NOMO-1 (cell line): ENCODE measurements at regions not wholly inside any gene's neighbourhood (a gene's known extent, or its start where the extent isn't known, plus 50 kb on each side); places are given as distances from the start of the nearest gene placed in this dataset.

Experiments
- DNase-seq, 2 experiments: peaks; one replicate each; lab custom pipeline; 2025; ENCODE audit not compliant: unreplicated experiment in 2 of 2; lab: John Stamatoyannopoulos, UW

DNA sequence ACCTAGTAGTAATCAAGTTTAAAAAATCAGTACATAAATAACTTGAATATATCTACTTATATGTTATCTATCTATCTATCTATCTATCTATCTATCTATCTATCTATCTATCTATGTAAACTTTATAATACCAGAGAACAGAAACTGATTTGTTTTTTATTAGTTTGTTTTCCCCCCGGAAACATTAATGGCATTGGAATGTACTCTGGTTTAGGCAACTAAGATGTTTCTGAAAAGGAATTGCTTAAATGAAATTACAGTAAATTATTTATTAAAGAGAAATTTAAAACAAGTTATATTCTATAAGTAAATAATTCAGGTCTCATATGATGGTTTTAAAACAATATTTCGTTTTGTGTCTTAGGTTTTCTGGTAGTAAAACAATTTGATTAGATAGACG is 681.0 kb upstream of the ADAMTS5 start:
- no peak for DNase-seq

DNA sequence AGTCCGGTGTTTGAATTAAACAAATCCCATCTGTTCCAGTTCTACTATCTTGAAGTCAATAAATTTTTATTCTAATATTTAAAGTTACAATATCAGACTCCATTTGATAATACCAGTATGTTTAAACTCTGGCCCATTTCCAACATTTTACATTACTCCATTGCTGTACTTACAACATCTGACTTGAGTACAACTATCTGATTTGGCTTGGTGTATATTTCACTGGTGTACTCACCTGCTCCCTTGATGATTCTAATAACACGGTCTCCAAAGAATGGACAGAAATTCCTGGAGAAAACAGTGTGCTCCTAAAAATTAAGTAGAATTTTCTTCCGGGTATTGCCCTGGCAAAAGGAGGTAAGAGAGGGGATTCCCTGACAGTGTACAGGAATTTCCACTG is 680.5 kb upstream of the ADAMTS5 start:
- DNase-seq: no peak

GRCh38 chr21:27646691-27647090 is 679.8 kb upstream of the ADAMTS5 start:
- DNase-seq: no peak

DNA sequence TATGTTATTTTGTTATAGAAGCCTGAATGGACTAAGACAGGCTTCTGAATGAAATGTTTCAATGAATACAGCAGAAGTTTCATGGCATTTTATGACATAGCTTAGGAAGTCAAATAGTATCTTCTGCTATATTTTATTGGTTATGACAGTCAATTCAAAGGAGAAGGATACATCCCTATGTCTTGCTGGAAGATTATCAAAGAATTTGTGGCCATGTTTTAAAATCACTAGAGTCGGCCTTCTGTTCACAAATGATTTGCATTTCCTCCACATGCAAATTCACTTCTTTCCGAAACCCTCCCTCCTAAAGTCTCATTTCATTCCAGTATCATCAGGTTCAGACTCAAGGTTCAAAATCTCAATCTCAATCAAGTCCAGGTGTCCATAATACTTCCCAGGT is 679.2 kb upstream of the ADAMTS5 start:
- no peak for DNase-seq

GRCh38 chr21:27645285-27645684 is 678.4 kb upstream of the ADAMTS5 start:
- no peak for DNase-seq

DNA sequence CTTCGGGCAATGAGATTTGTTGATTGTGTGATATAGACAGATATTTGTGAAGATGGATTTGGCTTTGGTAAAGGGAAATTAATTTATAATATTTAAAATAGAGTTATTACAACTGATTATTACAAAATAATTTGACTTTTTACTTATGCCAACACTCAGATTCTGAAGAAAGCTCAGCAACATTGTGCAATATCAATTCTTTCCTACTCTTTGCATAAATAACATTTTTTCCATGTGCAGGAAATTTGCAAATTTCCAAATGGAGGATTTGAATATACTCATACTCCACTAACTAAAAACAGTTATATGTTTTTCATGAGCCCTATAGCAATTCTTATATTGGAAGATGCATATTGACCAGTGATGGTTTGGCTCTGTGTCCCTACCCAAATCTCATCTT is 676.4 kb upstream of the ADAMTS5 start:
- DNase-seq: no peak

GRCh38 chr21:27639286-27639685 is 672.4 kb upstream of the ADAMTS5 start:
- no peak for DNase-seq

GRCh38 chr21:27636656-27637055 is 669.8 kb upstream of the ADAMTS5 start:
- no peak for DNase-seq

- DNase-seq: no peak
Measured at GRCh38 chr21:27633631-27634030, 666.7 kb upstream of the ADAMTS5 start.

DNA sequence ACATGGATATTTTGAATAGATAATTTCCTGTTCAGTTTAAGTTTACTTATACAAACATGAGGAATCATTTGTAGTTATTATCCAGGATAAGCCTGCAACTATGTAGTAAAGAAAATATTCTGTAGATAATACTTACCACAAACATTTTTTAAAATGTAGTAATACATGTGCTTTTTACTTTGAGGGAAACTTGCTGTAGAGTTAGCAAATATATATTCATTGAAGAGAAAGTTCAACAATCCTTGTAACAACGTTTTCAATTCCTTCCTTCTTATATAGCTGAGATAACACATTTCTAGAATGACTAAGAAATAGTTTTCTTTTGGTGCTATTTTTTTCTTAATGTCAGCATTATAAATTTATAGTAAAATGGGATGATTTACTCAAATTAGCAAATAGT is 664.6 kb upstream of the ADAMTS5 start:
- no peak for DNase-seq

DNA sequence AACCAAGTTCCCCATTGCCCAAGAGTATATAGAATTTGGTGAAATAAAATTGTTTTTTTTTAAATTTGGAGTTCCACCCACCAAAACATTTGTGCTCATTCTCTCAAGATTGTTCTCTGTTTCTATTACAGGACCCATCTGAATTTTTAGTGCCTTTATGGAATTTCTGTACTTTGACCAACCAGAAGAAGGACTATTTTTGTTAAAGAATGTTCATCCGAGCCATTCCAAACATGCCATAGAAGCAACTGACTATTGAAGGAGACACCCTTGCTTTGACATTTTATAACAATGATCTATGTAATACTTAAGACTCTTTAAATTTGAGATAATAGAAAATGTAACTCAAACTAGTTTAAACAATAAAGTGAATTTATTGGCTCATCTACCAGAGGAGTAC is 655.7 kb upstream of the ADAMTS5 start:
- no peak for DNase-seq

DNA sequence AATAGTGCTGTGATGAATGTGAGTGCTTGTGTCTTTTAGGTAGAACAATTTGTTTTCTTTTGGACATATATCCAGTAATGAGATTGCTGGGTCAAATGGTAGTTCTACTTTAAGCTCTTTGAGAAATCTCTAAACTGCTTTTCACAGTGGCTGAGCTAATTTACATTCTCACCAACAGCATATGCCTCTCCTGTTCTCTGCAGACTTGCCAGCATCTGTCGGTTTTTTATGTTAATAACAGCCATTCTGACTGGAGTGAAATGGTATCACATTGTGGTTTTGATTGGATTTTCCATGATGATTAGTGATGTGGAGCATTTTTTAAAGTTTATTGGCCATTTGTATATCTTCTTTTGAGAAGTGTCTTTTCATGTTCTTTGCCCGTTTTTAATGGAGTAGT is 647.3 kb upstream of the ADAMTS5 start:
- no peak for DNase-seq

DNA sequence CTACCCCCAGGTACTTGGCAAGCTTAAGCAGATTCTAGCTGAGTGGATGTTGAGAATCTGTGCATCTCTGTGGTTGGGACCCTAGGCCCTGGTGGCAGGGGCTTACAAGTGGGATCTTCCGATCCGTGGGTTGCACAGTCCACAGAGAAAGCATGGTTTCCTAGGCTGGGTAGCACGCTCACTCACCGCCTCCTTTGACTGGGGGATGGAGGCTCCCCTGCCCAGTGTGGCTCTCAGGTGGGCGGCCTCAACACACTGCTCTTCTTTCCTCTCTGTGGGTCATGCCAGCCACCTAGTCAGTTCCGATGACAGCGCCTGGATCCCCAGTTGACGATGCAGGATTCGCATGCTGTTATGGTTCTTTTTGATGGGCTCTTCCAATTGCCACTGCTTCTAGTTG is 639.5 kb upstream of the ADAMTS5 start:
- no peak for DNase-seq

- no peak for DNase-seq
Measured at GRCh38 chr21:27596196-27596595, 629.3 kb upstream of the ADAMTS5 start.

DNA sequence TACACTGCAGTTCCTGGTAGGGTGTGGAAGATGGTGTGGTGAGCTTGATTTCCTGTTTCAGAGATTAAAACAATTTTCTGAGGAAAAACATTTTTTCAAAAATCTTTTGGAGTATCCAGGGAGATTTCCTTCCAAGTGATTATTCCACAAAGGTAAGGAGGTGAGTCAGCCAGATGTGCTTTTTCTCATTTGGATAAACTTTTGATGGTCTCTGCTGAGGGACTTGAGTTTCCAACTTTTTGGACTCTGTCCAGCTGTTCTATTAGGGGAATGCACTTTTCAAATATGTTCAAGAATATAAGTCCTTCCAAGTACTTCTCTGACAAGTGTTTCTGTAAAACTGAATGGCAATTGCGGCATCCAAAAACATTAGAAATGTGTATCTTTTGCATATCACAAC is 628.8 kb upstream of the ADAMTS5 start:
- no peak for DNase-seq

DNA sequence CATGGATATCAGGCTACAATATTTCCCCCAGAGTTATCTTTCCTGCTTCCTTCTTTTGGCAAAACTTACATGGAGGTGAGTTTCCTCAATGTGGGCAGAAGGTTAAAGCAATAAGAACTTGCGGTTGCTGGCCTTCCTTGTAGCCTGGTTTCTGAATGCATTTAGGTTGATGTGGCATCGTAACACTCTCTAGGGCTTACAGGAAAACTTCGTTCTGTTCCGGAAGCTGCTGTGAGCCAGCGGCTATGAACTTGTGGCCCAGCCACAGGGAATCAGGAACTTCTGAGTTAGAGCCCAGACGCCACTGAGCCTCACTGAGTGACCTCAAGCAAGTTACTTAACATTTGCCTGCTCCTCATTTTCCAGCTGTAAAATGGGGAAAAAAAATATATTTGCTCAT is 623.4 kb upstream of the ADAMTS5 start:
- DNase-seq: peak; percentile 48 to 67

DNA sequence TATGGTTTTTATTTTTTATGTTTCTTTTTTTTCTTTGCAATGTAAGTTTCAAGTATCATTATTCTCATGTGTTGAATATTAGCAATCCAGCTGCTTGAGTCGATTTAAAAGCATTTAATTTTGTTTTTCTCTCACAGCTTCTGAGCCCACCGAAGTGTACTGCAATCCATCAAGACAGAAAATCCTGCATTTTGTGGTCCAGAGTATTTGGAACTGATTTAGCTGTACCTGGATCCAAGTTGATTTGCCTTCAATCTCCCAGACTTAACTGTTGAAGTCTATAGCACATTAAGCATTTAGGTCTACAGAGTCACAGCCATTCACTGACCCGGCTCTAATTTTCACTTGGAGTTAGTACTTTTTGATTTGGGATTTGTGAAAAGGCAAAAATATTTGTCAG is 622.9 kb upstream of the ADAMTS5 start:
- no peak for DNase-seq

GRCh38 chr21:27586986-27587385 is 620.1 kb upstream of the ADAMTS5 start:
- no peak for DNase-seq

- no peak for DNase-seq
Measured at GRCh38 chr21:27586326-27586725, 619.4 kb upstream of the ADAMTS5 start.

DNA sequence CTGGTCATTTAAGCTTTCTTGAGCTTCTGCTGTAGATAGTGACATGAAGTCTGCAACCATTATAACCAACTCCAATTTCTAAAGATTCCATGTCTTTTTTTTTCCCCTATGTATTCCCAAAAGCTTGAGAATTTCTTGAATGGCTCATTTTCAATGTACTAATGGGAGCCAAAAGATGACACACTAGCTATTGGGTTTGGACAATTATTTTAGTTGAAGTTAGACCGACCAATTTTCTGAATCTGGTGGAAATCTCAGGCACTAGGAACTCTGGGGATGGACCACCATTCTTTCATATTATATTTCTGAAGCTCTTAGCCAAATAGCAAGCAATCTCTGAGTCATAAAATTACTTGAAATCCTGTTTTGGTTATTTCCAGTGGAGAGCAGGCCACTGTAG is 617.4 kb upstream of the ADAMTS5 start:
- DNase-seq: no peak

GRCh38 chr21:27582948-27583430 is 616.1 kb upstream of the ADAMTS5 start:
- no peak for DNase-seq

DNA sequence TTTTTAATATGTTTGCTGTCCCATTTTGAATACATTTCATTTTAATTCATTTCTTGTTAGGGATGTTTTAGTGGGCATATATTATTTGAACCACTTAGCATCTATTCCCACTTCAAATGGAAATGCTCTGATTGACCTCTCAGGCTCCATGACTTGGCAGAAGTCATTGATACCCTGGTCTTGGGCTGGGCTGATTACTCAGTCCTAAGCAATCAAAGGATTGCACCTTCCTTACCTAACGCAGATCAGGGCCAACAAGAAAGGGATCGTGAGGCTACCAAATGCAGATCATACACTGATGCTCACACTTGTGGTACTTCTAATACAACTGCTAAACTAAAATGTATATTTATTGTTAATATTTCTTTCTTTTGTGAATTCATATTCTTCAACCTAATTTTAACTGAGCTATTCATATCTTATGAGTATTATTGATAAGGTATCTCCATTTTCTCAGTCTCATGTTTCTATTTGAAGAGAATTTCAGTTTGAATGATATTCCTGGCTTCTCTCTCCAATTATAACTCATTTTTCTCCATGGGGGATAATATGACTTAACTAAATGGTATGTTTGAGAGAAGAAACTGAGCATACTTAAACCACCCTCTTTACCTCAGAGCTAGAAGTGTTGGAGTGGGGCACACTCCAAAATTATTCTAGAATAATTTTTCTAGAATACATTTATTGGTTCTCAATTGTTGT is 615.5 kb upstream of the ADAMTS5 start:
- no peak for DNase-seq

DNA sequence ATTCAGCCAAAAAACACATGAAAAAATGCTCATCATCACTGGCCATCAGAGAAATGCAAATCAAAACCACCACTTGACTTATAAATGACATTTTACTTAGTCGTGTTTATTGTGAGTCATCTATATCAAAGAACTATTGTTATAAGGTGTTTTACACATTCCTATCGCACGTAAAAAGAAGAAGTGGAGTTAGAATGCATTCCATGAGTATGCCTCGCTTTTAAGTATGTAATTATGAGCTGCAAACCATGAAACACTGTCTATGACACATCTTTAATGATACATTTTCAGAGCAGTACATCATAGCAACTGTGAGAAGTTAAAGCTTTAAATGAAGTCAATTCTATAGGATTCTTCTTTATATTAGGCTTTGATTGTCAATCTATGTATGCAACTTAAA is 614.3 kb upstream of the ADAMTS5 start:
- no peak for DNase-seq
